Activated CD4-positive, CD25-positive, alpha-beta regulatory T cell treated with anti-CD3 and anti-CD28 coated beads, Interleukin-2, amount 50 U/mL, for 16 hours (primary cell): ENCODE measurements at regions not wholly inside any gene's neighbourhood (a gene's known extent, or its start where the extent isn't known, plus 50 kb on each side); places are given as distances from the start of the nearest gene placed in this dataset.
"Not testable (repeated sequence)": the region's sequence is repeated elsewhere in the genome, so short reads cannot be mapped to it uniquely, and the experiment has no call there.

ENCODE experiments used
- DNase-seq: peaks from one replicate; pipeline ENCODE4 v3.0.0-alpha.2; 2020; ENCODE audit warnings: low read depth, low spot score

DNA sequence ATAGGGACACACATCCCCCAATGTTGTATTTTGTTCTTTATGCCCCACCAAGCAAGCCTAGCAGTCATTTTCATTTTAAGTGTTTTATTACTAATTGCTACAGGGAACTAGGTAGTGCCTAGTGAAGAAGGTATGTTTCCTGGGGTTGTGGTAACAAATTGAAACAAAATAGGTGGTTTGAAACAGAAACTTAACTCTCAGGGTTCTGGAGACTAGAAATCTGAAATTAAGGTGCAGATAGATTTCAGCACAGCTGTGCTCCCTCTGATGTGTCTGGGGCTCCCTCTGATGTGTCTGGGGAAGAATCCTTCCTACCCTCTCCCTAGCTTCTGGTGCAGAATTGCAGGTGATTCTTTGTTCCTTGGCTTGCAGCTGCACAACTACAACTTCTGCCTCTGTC is 390.1 kb downstream of the ZFHX3 start:
- no peak for DNase-seq

DNA sequence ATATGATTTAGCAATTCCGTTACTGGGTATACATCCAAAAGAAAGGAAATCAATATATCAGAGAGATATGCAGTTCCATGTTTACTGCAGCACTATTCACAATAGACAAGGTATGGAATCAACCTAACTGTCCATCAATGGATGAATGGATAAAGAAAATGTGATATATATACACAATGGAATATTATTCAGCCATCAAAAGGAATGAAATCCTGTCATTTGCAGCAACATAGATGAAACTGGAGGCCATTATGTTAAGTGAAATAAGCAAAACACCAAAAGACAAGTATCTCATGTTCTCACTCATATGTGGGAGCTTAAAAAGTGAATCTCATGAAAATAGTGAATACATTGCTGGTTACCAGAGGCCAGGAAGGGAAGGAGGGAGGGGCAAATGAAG is 390.8 kb downstream of the ZFHX3 start:
- DNase-seq, result no peak

DNA sequence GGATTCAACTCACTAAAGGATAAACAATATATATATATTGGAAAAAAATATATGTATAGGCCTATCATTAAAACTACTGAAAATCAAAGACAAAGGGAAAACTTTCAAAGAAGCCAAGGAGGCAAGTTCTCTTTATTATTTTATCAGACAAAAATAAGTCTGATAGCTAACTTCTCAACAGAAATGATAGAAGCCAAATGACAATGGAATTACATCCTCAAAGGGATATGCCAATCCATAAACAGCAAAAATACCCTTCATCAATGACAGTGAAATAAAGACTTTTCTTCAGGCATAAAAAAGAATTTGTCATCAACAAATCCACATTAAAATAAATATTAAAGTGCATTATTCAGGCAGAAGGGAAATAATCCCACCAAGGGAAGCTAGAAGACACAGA is 393.4 kb downstream of the ZFHX3 start:
- DNase-seq, result no peak

DNA sequence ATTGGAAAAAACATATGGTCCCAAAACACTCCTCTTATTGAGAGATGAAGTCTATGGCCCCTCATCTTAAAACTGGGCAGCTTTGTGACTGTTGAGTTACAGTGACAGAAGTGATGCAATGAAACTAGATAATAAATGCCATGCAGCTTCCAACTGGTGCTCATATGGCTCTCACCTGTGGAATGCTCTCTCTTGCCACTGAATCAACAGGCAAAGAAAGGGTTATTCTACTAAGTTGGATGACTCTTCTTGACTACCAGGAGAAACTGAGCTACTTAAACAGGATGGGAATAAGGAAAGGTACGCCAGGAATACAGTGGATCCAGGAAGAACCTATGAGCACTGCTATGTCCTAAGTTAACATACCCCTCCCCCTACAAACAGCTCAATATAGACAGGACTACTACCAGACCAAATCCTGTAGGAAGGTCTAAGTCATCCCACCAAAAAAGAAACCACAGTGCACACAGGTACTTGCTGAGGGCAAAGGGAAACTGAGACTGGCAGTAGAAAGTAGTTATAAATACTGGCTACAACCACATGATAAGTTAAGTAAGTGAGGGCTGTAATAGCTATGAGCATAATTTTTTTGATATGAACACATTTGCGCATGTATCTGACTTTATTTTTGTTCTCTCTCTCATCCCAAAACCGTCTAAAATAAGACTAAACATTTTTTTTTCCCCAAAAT is 398.5 kb downstream of the ZFHX3 start:
- DNase-seq, result no peak

GRCh38 chr16:72646615-72647014 is 401.3 kb downstream of the ZFHX3 start:
- no peak for DNase-seq

DNA sequence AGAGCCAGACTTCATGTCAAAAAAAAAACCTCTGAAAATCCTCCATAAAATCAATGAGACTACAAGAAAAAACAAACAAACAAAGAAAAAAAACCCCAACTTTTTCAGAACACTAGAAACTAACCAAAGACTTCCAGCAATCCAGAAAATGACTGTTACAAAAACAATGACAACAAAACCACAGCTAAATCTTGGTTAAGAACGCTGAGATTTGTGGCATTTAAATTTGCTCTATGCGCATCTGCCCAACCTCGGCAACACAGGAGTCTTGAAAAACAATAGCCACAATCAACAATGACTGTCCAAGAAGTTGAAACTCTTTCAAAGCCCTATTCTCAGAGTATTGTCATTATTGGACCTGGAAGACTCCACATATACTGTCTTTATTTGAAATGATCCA is 402.4 kb downstream of the ZFHX3 start:
- DNase-seq, result no peak

GRCh38 chr16:72644911-72645310 is 403.0 kb downstream of the ZFHX3 start:
- no peak for DNase-seq

DNA sequence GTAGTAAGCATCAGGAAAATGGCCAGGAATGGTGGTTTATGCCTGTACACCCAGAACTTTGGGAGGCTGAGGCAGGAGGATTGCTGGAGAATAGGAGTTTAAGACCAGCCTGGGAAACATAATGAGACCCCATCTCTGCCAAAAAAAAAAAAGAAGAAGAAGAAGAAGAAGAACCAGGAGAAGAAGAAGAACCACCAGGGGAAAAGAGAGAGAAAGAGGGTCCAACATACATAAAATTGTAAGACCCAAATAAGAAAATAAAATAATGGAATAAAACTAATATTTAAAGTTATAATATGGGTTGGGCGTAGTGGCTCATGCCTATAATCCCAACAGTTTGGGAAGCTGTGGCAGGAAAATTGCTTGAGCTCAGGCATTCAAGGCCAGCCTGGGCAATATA is 408.4 kb downstream of the ZFHX3 start:
- DNase-seq, result no peak

DNA sequence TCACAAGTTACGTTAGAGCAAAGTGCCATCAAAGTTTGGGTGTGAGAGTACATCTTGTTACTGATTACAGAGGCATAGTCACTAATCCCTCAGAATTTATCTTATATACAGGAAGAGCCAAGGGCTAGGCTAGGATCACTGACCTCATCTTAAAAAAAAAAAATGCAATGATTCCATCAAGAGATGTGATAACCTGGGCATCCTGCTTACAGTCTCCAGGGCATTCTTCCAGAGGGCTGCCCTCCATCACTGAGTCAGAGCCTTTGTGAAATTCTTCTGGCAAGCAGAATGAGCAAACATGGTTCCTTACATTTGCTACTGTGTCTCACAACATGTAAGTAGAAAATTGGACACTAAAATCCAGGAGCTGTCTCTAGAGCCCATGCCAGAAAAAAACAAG is 410.6 kb downstream of the ZFHX3 start:
- no peak for DNase-seq

- no peak for DNase-seq
Observed at GRCh38 chr16:72635694-72636093, 412.2 kb downstream of the ZFHX3 start.

- no peak for DNase-seq
Observed at GRCh38 chr16:72635104-72635503, 412.8 kb downstream of the ZFHX3 start.

GRCh38 chr16:72627182-72627896 is 420.6 kb downstream of the ZFHX3 start:
- not testable (repeated sequence) for DNase-seq

- no peak for DNase-seq
Observed at GRCh38 chr16:72626623-72627022, 421.3 kb downstream of the ZFHX3 start.

GRCh38 chr16:72621651-72622050 is 426.3 kb downstream of the ZFHX3 start:
- no peak for DNase-seq

- DNase-seq, result no peak
Observed at GRCh38 chr16:72620853-72621252, 427.1 kb downstream of the ZFHX3 start.

DNA sequence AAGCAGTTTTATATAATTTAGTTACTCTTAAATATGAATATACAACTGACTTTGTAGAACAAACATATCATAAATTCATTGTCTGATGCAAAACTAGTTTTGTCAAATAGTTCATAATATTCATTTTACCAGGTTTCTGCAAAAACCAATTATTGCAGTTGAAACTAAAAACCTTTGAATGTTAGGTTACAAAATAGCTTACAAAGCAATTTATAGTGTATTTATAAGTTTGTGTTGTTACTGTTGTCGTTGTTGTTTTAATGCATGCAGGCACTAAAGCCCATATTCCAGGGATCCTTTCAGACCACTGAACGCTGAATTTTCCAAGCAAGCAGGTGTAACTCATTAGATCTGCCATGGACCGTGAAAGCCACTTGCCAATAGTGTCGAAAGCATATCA is 427.6 kb downstream of the ZFHX3 start:
- DNase-seq, result no peak

DNA sequence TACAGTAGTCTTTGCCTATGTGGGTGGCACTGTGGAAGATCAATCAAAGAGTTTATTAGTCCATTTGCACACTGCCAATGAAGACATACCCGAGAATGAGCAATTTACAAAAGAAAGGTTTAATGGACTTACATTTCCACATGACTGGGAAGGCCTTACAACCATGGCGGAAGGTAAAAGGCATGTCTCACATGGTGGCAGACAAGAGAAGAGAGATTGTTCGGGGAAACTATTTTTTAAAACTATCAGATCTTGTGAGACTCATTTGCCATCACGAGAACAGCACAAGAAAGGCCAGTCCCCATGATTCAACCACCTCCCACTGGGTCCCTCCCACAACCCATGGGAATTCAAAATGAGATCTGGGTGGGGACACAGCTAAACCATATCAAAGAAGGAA is 432.1 kb downstream of the ZFHX3 start:
- DNase-seq, result no peak

DNA sequence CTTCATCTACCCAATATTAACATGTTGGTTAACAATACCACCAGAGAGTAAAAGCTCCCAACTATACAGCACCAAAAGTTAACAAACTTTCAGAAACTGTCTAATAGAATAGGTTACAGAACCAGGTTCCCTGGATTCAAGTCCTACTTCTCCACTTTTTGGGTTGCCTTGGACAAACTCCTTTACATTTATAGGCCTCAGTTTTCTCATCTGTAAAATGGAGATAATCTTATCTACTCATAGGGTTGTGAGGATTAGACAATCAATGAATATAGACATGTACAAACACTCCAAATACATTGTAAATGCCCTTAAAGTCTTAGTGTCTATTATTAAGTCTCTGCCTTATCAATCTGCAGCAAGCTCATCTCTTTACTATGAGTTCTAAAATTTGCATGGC is 435.2 kb downstream of the ZFHX3 start:
- no peak for DNase-seq

DNA sequence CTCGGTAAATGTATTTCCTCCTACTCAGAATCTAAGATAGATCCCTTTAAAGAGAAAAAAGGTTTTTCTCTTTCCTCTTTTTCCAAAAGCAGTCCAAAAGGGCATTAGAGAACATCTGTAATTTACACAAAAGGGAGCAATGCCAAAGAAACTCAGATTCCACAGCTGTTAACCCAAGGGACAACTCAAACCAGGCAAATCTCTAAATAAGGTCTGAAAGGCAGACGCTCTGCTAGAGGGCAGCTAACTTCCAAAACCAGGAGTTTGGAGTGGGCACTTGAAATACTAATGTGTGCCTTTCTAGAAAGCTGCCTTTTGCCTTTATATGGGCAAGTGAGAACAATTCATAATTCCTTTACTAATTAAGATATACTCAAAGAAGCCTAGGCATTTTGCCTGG is 435.7 kb downstream of the ZFHX3 start:
- no peak for DNase-seq

- no peak for DNase-seq
Observed at GRCh38 chr16:72609933-72610332, 438.0 kb upstream of the PMFBP1 start.

DNA sequence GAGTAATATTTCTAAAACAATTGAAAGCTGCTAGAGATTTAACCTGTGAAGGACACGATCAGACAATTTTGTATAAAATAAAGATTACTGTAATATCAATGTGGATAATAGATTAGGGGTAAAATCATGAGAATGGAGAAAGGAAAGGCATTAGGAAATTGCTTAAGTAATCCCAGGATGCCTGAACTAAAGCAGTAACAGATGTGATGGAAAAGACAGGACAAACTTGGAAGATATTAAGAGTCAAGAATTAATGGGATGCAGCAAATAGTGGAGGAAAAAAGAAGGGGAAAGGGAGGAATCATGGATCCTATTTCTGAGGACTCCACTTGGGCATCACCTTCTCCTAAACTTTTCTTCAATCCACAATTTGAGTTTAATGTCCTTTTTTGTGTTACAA is 437.1 kb upstream of the PMFBP1 start:
- no peak for DNase-seq

DNA sequence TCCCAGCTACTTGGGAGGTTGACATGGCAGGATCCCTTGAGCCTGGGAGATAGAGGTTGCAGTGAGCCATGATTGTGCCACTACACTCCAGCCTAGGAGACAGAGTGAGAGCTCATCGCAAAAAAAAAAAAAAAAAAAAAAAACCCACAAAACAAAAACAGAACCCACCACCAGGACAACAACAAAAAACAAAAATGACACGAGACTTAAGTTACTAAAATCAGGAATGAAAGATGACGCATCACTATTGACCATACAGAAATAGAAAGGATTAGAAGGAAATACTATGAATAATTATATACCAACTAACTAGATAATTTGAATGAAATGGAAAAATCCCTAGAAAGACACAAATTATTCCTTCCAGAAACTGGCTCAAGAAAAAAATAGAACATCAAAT is 432.4 kb upstream of the PMFBP1 start:
- DNase-seq, result no peak

DNA sequence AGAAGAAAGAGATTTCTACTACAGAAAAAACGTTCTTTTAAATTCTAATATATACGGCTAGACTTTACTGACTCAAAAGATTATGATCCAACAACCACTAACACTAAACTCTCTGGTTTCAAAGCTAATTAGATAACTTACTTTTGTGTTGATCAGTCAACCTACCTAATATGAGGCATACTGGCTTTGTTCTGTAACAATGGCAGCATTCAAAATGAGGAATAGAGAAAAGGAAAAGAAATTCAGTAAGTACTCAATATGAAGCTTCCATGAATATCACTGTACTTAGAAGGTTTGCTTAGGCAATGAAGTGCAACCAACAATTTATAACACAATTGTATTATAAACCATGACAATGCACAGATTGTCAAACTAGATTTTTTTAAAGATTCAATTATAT is 430.5 kb upstream of the PMFBP1 start:
- DNase-seq, result no peak

DNA sequence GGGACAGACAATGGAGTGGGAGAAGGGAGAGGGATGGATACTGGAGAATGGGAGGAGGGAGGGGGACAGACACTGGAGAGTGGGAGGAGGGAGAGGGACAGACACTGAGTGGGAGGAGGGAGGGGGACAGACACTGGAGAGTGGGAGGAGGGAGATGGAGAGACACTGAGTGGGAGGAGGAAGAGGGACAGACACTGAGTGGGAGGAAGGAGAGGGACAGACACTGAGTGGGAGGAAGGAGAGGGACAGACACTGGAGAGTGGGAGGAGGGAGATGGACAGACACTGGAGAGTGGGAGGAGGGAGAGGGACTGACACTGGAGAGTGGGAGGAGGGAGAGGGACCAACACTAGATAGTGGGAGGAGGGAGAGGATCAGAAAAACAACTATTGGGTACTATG is 426.7 kb upstream of the PMFBP1 start:
- DNase-seq, result no peak
